PFSK-1 (cell line): ENCODE measurements at regions not wholly inside any gene's neighbourhood (a gene's known extent, or its start where the extent isn't known, plus 50 kb on each side); places are given as distances from the start of the nearest gene placed in this dataset.

Experiments used
- FOXP2 ChIP-seq: optimal IDR thresholded peaks from 2 replicates; pipeline ENCODE3; 2011; ENCODE audit warnings: borderline replicate concordance, control low read depth, inconsistent platforms; ENCODE audit not compliant: insufficient read depth; ENCODE audit errors: extremely low read length, extremely low read depth
- POLR2AphosphoS5 ChIP-seq: IDR thresholded peaks from 2 replicates; pipeline ENCODE4 v1.6.1; 2012; ENCODE audit warnings: low read depth, mild to moderate bottlenecking, control low read depth, low read length, moderate library complexity
- REST ChIP-seq, 2 experiments: IDR thresholded peaks; 2 replicates each; pipeline versions ENCODE4 v1.6.1 to v1.8.0; 2011 to 2012; ENCODE audit warnings: low read depth in 2 of 2, low read length in 2 of 2, control low read depth in 1 of 2, inconsistent platforms in 1 of 2, mild to moderate bottlenecking in 1 of 2, moderate library complexity in 1 of 2; ENCODE audit not compliant: insufficient read depth in 1 of 2
- SIN3A ChIP-seq: IDR thresholded peaks from 2 replicates; pipeline ENCODE4 v1.6.1; 2012; ENCODE audit warnings: mild to moderate bottlenecking, low read length, moderate library complexity, borderline replicate concordance; ENCODE audit not compliant: insufficient read depth
- TAF1 ChIP-seq: IDR thresholded peaks from 2 replicates; pipeline ENCODE4 v1.6.1; 2012; ENCODE audit warnings: low read length, control low read depth, borderline replicate concordance; ENCODE audit not compliant: insufficient read depth

- TF ChIP-seq FOXP2 (no peak), TAF1 (no peak), REST (IDR thresholded peaks at IDR 0.05; ENCODE audit: insufficient read depth in 1 of 2, low read depth in 2 of 2, low read length in 2 of 2) (no peak), SIN3A (no peak), POLR2AphosphoS5 (no peak)
Observed at GRCh38 chr1:243930822-243931671, 81.0 kb upstream of the AKT3 start.

GRCh38 chr1:243927381-243927780 lies 77.3 kb upstream of the AKT3 start:
- TF ChIP-seq SIN3A (no peak), FOXP2 (no peak), POLR2AphosphoS5 (no peak), TAF1 (no peak), REST (IDR thresholded peaks at IDR 0.05; ENCODE audit: insufficient read depth in 1 of 2, low read depth in 2 of 2, low read length in 2 of 2) (no peak)

- TF ChIP-seq TAF1: no peak
- TF ChIP-seq POLR2AphosphoS5: no peak
- no peak for TF ChIP-seq REST (IDR thresholded peaks at IDR 0.05; ENCODE audit: insufficient read depth in 1 of 2, low read depth in 2 of 2, low read length in 2 of 2)
Observed at GRCh38 chr1:243926803-243927245, 76.8 kb upstream of the AKT3 start.

- TF ChIP-seq TAF1: no peak
- no peak for TF ChIP-seq SIN3A
- TF ChIP-seq FOXP2: no peak
- TF ChIP-seq REST (IDR thresholded peaks at IDR 0.05; ENCODE audit: insufficient read depth in 1 of 2, low read depth in 2 of 2, low read length in 2 of 2): no peak
- TF ChIP-seq POLR2AphosphoS5: no peak
Observed at GRCh38 chr1:243926299-243926698, 76.3 kb upstream of the AKT3 start.
